ENCODE measurements at regions not wholly inside any gene's neighbourhood (a gene's known extent, or its start where the extent isn't known, plus 50 kb on each side); places are given as distances from the start of the nearest gene placed in this dataset.

DNA sequence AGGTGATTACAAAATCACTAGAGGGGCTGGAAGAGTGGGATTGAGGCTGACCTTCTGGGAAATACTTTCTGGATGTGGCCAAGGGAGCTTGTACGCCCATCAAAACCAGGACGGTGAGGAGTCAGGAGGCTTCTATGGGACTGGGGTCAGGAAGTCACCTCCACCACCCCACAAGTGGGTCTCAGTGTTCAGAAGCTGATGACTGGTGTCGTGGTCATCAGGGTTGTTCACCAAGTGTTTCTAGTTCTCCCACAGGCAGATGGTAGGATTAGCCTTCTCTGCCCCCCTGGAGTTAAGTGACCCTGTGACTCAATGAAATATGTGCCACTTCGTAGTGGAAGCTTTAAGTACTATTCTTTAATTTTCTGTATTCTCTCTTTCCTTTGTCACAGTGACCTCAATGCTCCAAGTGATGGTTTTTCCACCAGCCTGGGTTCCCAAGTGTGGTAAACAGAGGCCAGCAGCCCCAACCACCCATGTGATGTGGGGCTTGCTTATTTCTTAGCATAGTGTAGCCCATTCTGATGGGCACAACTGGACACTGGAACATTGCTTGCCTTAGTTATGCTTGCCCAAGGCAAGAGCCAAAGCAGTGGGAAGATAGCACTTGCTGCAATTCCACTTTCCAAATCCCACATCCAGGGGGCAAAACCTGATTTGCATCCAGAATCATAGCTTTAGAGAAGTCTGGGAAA lies 258.8 kb downstream of the CYP26B1 start:
- TF ChIP-seq, protein P1, sequence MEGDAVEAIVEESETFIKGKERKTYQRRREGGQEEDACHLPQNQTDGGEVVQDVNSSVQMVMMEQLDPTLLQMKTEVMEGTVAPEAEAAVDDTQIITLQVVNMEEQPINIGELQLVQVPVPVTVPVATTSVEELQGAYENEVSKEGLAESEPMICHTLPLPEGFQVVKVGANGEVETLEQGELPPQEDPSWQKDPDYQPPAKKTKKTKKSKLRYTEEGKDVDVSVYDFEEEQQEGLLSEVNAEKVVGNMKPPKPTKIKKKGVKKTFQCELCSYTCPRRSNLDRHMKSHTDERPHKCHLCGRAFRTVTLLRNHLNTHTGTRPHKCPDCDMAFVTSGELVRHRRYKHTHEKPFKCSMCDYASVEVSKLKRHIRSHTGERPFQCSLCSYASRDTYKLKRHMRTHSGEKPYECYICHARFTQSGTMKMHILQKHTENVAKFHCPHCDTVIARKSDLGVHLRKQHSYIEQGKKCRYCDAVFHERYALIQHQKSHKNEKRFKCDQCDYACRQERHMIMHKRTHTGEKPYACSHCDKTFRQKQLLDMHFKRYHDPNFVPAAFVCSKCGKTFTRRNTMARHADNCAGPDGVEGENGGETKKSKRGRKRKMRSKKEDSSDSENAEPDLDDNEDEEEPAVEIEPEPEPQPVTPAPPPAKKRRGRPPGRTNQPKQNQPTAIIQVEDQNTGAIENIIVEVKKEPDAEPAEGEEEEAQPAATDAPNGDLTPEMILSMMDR (IDR thresholded peaks at IDR 0.05 in 2 of 3, conservative IDR thresholded peaks at IDR 0.05 in 1 of 3; ENCODE audit: control insufficient read depth in 2 of 3, extremely low read depth in 1 of 3, insufficient read depth in 1 of 3, low read depth in 3 of 3, low read length in 3 of 3), result no peak
- TF ChIP-seq RBBP5 (conservative IDR thresholded peaks at IDR 0.05) (no peak), CREM (IDR thresholded peaks at IDR 0.05; ENCODE audit: low read depth) (no peak), KDM1A (IDR thresholded peaks at IDR 0.05; ENCODE audit: borderline replicate concordance) (no peak), EP300 (IDR thresholded peaks at IDR 0.05; ENCODE audit: borderline replicate concordance in 1 of 2, control insufficient read depth in 1 of 2, low read depth in 2 of 2, low read length in 2 of 2) (no peak), SREBF2 (IDR thresholded peaks at IDR 0.05; ENCODE audit: low read length) (no peak), HDGF (IDR thresholded peaks at IDR 0.05) (no peak), RAD21 (IDR thresholded peaks at IDR 0.05; ENCODE audit: insufficient read depth, low read depth, low read length) (no peak), BRCA1 (IDR thresholded peaks at IDR 0.05; ENCODE audit: low read depth, low read length) (no peak)
- TF ChIP-seq, protein P2, sequence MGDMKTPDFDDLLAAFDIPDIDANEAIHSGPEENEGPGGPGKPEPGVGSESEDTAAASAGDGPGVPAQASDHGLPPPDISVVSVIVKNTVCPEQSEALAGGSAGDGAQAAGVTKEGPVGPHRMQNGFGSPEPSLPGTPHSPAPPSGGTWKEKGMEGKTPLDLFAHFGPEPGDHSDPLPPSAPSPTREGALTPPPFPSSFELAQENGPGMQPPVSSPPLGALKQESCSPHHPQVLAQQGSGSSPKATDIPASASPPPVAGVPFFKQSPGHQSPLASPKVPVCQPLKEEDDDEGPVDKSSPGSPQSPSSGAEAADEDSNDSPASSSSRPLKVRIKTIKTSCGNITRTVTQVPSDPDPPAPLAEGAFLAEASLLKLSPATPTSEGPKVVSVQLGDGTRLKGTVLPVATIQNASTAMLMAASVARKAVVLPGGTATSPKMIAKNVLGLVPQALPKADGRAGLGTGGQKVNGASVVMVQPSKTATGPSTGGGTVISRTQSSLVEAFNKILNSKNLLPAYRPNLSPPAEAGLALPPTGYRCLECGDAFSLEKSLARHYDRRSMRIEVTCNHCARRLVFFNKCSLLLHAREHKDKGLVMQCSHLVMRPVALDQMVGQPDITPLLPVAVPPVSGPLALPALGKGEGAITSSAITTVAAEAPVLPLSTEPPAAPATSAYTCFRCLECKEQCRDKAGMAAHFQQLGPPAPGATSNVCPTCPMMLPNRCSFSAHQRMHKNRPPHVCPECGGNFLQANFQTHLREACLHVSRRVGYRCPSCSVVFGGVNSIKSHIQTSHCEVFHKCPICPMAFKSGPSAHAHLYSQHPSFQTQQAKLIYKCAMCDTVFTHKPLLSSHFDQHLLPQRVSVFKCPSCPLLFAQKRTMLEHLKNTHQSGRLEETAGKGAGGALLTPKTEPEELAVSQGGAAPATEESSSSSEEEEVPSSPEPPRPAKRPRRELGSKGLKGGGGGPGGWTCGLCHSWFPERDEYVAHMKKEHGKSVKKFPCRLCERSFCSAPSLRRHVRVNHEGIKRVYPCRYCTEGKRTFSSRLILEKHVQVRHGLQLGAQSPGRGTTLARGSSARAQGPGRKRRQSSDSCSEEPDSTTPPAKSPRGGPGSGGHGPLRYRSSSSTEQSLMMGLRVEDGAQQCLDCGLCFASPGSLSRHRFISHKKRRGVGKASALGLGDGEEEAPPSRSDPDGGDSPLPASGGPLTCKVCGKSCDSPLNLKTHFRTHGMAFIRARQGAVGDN (IDR thresholded peaks at IDR 0.05), result no peak

All from GM12878 (cell line).